GM23338 (cell line): ENCODE measurements at regions not wholly inside any gene's neighbourhood (a gene's known extent, or its start where the extent isn't known, plus 50 kb on each side); places are given as distances from the start of the nearest gene placed in this dataset.

ENCODE experiments used
- ATAC-seq: fragments of 200-7000 bp; cut with Tn5 transposase; 3 replicates; pipeline ENCODE4 v1.9.1; 2020
- DNase-seq: peaks from one replicate; pipeline ENCODE4 v3.0.0-alpha.2; 2015; ENCODE audit warnings: low spot score
- H2AFZ ChIP-seq: fragments of 200-600 bp; sonication (generic); 2 replicates; pipeline ENCODE4 v1.8.0; 2016; ENCODE audit warnings: antibody characterized with exemption, mild to moderate bottlenecking, moderate library complexity
- H3F3A ChIP-seq: fragments of 200-600 bp; sonication (generic); replicated peaks from 2 replicates; pipeline ENCODE4 v1.8.0; 2017; ENCODE audit warnings: antibody characterized with exemption, mixed run types, low read depth
- H3K27ac ChIP-seq: fragments of 200-600 bp; sonication (generic); 2 replicates; pipeline ENCODE4 v1.6.1; 2016; ENCODE audit warnings: low read depth
- H3K27me3 ChIP-seq: fragments of 200-600 bp; sonication (generic); 2 replicates; pipeline ENCODE4 v1.8.0; 2016; ENCODE audit warnings: mild to moderate bottlenecking, mixed run types, moderate library complexity; ENCODE audit not compliant: insufficient read depth
- H3K36me3 ChIP-seq: fragments of 200-600 bp; sonication (generic); 2 replicates; pipeline ENCODE4 v1.8.0; 2016; ENCODE audit warnings: mild to moderate bottlenecking; ENCODE audit not compliant: insufficient read depth
- H3K4me1 ChIP-seq: fragments of 200-600 bp; sonication (generic); 2 replicates; pipeline ENCODE4 v1.8.0; 2016; ENCODE audit warnings: mild to moderate bottlenecking, moderate library complexity; ENCODE audit not compliant: insufficient read depth
- H3K4me2 ChIP-seq: fragments of 200-600 bp; sonication (generic); 2 replicates; pipeline ENCODE4 v1.7.1; 2017; ENCODE audit warnings: mixed run types
- H3K4me3 ChIP-seq: fragments of 200-600 bp; sonication (generic); 2 replicates; pipeline ENCODE4 v1.6.1; 2016; ENCODE audit warnings: mixed run types
- H3K79me2 ChIP-seq: fragments of 200-600 bp; sonication (generic); replicated peaks from 2 replicates; pipeline ENCODE4 v1.8.0; 2017; ENCODE audit warnings: mild to moderate bottlenecking; ENCODE audit not compliant: insufficient read depth
- H3K9me2 ChIP-seq: fragments of 200-600 bp; sonication (generic); 2 replicates; pipeline ENCODE4 v1.8.0; 2017; ENCODE audit not compliant: insufficient read depth
- H4K20me1 ChIP-seq: fragments of 200-600 bp; sonication (generic); replicated peaks from 2 replicates; pipeline ENCODE4 v1.8.0; 2017; ENCODE audit warnings: mild to moderate bottlenecking; ENCODE audit not compliant: insufficient read depth
- H3K27ac Mint-ChIP-seq: 2 replicates; pipeline ENCODE4 v1.8.0; 2020; ENCODE audit warnings: inconsistent platforms, mild to moderate bottlenecking, moderate library complexity, mixed read lengths
- H3K27me3 Mint-ChIP-seq: 3 replicates; pipeline ENCODE4 v1.8.0; 2022; ENCODE audit warnings: low read depth, mild to moderate bottlenecking, moderate library complexity, mixed read lengths, inconsistent platforms; ENCODE audit not compliant: insufficient read depth, poor library complexity
- H3K36me3 Mint-ChIP-seq: 3 replicates; pipeline ENCODE4 v1.8.0; 2021; ENCODE audit warnings: low read depth, mild to moderate bottlenecking, inconsistent platforms, moderate library complexity, mixed read lengths
- H3K4me1 Mint-ChIP-seq: 3 replicates; pipeline ENCODE4 v1.8.0; 2020; ENCODE audit warnings: mild to moderate bottlenecking, inconsistent platforms, mixed read lengths
- H3K4me3 Mint-ChIP-seq: 3 replicates; pipeline ENCODE4 v1.8.0; 2021; ENCODE audit warnings: moderate library complexity, mild to moderate bottlenecking, inconsistent platforms, mixed read lengths
- H3K9me3 Mint-ChIP-seq: 3 replicates; pipeline ENCODE4 v1.8.0; 2020; ENCODE audit warnings: moderate library complexity, mild to moderate bottlenecking, inconsistent platforms, mixed read lengths
- CREB1 ChIP-seq: fragments of 250-450 bp; sonication (Bioruptor Pico); IDR thresholded peaks from 2 replicates; pipeline ENCODE4 v1.5.0; 2020; ENCODE audit warnings: low read depth, mild to moderate bottlenecking, moderate library complexity
- EZH2 ChIP-seq: fragments of 200-600 bp; sonication (generic); IDR thresholded peaks from one replicate; pipeline ENCODE4 v1.8.0; 2017; ENCODE audit warnings: antibody characterized with exemption, mild to moderate bottlenecking, low read depth; ENCODE audit not compliant: unreplicated experiment
- EZH2phosphoT487 ChIP-seq: fragments of 200-600 bp; sonication (generic); IDR thresholded peaks from one replicate; pipeline ENCODE4 v1.8.1; 2018; ENCODE audit warnings: antibody characterized with exemption; ENCODE audit not compliant: unreplicated experiment
- JUNB ChIP-seq: IDR thresholded peaks from one replicate; pipeline ENCODE4 v1.6.1; 2016; ENCODE audit warnings: antibody characterized with exemption; ENCODE audit not compliant: unreplicated experiment
- POLR2AphosphoS5 ChIP-seq: IDR thresholded peaks from 2 replicates; pipeline ENCODE4 v1.6.1; 2016; ENCODE audit warnings: antibody characterized with exemption, low read depth
- STAT1 ChIP-seq: IDR thresholded peaks from one replicate; pipeline ENCODE4 v1.6.1; 2016; ENCODE audit warnings: antibody characterized with exemption; ENCODE audit not compliant: unreplicated experiment
- ZNF114 ChIP-seq: fragments of 250-450 bp; sonication (Bioruptor Pico); IDR thresholded peaks from 2 replicates; pipeline ENCODE4 v1.5.0; 2020; ENCODE audit warnings: mild to moderate bottlenecking, moderate library complexity
- ZNF331 ChIP-seq: fragments of 250-450 bp; sonication (Bioruptor Pico); IDR thresholded peaks from 2 replicates; pipeline ENCODE4 v1.5.0; 2020; ENCODE audit warnings: low read depth, mild to moderate bottlenecking, moderate library complexity
- ZNF462 ChIP-seq: fragments of 250-450 bp; sonication (Bioruptor Pico); IDR thresholded peaks from 2 replicates; pipeline ENCODE4 v1.5.0; 2020; ENCODE audit warnings: mild to moderate bottlenecking, moderate library complexity
- TF ChIP-seq, protein P1 (sequence below): IDR thresholded peaks from 2 replicates; pipeline ENCODE4 v1.6.1; 2016; ENCODE audit warnings: antibody characterized with exemption

- Mint-ChIP-seq H3K27ac (no peak overlapping the region; the same call in 1 of the 2 replicates), H3K4me3 (no peak overlapping the region), H3K36me3 (no peaks in the 10 kb centered on the region), H3K4me1 (no peaks in the 10 kb centered on the region), H3K9me3 (no peaks in the 10 kb centered on the region), H3K27me3 (peaks cover 3% of the 10 kb centered on the region)
- DNase-seq (no peak), ATAC-seq (no peak)
- Histone ChIP-seq H4K20me1 (no peaks in the 10 kb centered on the region), H3F3A (no peaks in the 10 kb centered on the region), H3K27me3 (no peaks in the 10 kb centered on the region), H3K79me2 (no peaks in the 10 kb centered on the region), H3K4me3 (no peak overlapping the region), H2AFZ (no peak overlapping the region), H3K9me2 (0 out of 2 replicates have a peak, but pooled peaks cover 4% of the 10 kb centered on the region), H3K4me1 (no peaks in the 10 kb centered on the region), H3K36me3 (no peaks in the 10 kb centered on the region), H3K4me2 (no peak overlapping the region), H3K27ac (no peak overlapping the region)
- TF ChIP-seq ZNF114 (CRISPR knock-in tag) (no peak), EZH2phosphoT487 (no peak), JUNB (no peak), POLR2AphosphoS5 (no peak), EZH2 (no peak), CREB1 (CRISPR knock-in tag) (no peak), ZNF462 (no peak), STAT1 (no peak), ZNF331 (CRISPR knock-in tag) (no peak)
- TF ChIP-seq, protein P1, sequence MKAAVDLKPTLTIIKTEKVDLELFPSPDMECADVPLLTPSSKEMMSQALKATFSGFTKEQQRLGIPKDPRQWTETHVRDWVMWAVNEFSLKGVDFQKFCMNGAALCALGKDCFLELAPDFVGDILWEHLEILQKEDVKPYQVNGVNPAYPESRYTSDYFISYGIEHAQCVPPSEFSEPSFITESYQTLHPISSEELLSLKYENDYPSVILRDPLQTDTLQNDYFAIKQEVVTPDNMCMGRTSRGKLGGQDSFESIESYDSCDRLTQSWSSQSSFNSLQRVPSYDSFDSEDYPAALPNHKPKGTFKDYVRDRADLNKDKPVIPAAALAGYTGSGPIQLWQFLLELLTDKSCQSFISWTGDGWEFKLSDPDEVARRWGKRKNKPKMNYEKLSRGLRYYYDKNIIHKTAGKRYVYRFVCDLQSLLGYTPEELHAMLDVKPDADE, result no peak
Measured at GRCh38 chr18:42168907-42169306, 213.9 kb downstream of the PIK3C3 start.
